ENCODE measurements at regions not wholly inside any gene's neighbourhood (a gene's known extent, or its start where the extent isn't known, plus 50 kb on each side); places are given as distances from the start of the nearest gene placed in this dataset.

DNA sequence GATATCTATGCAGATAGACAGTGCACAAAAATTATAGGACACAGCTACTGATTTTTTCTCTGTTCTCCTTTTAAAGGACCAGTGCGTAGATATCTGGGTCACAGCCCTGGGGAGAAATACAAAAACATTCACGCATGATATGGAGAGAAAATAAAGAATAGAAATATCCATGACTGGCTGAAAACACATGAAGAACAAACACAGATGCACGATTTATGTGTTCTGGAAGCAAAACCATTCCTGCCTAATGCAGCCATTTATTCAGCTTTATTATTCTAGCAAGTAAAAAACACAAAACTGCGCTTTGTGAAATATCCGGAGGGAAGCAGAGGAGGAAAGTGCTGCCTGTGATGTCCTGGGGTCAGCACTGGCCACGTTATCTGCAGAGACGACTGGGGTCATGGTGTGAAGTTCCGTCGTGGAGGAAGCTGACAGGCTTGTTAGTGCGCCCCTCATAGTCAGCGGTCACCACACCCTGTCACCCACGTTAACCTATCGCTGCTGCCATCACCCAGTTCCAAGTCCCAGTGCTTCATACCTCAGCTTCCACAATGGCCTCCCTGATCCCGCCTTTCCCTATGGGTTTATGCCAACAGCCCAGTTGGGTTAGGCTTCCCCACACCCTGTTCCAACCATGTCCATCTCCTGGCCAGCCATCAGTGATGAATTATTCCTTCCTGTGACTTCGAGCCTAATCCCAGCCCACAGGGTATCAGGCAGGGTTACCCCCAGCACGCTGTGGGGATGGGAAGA, 86.6 kb upstream of the RPS6KA2 start:
- H3K4me3 Mint-ChIP-seq = no peak overlapping the region
- Histone ChIP-seq H3K79me1 (ENCODE audit: insufficient read depth, low read depth, low read length, poor library complexity, severe bottlenecking) (no peaks in the 10 kb centered on the region), H4K91ac (ENCODE audit: insufficient read length, low read depth, low read length) (no peak overlapping the region), H2AK5ac (ENCODE audit: insufficient read length, low read length) (no peak overlapping the region), H3K27ac (ENCODE audit: insufficient read length, low read depth, low read length) (no peak overlapping the region), H2AFZ (ENCODE audit: low read length) (no peak overlapping the region), H3K9me3 (ENCODE audit: control insufficient read depth, low read depth, low read length) (no peaks in the 10 kb centered on the region), H3K23ac (ENCODE audit: insufficient read length, low read depth, low read length) (no peak overlapping the region), H2BK120ac (ENCODE audit: low read depth, low read length, poor library complexity, severe bottlenecking) (no peak overlapping the region), H3K23me2 (ENCODE audit: insufficient read length, low read depth, low read length, poor library complexity, severe bottlenecking) (no peaks in the 10 kb centered on the region), H3T11ph (ENCODE audit: low read length) (no peak overlapping the region), H3K4ac (ENCODE audit: low read depth, low read length) (no peak overlapping the region), H3K14ac (ENCODE audit: insufficient read depth, low read length) (no peak overlapping the region), H4K5ac (ENCODE audit: insufficient read length, low read depth, low read length) (no peak overlapping the region), H2BK15ac (ENCODE audit: low read depth, low read length) (no peak overlapping the region), H3K4me2 (ENCODE audit: insufficient read depth, insufficient read length, low read length) (no peak overlapping the region), H4K8ac (replicated peaks; ENCODE audit: insufficient read length, low read depth, low read length) (no peak overlapping the region), H2BK20ac (ENCODE audit: low read depth, low read length, poor library complexity, severe bottlenecking) (no peak overlapping the region), H2BK5ac (ENCODE audit: insufficient read length, low read length) (no peak overlapping the region), H3K4me1 (ENCODE audit: insufficient read depth, low read length) (no peaks in the 10 kb centered on the region), H3K79me2 (ENCODE audit: insufficient read depth, low read length) (no peaks in the 10 kb centered on the region), H4K20me1 (ENCODE audit: control insufficient read depth, insufficient read depth, insufficient read length) (no peaks in the 10 kb centered on the region), H3K9ac (ENCODE audit: extremely low read depth, insufficient read length, low read length) (no peak overlapping the region), H3K27me3 (ENCODE audit: insufficient read depth, low read length) (no peaks in the 10 kb centered on the region), H3K18ac (ENCODE audit: insufficient read length, low read depth, low read length) (no peak overlapping the region), H2BK12ac (ENCODE audit: insufficient read length, low read depth, low read length) (no peak overlapping the region), H3K56ac (ENCODE audit: insufficient read length, low read depth, low read length) (no peak overlapping the region)
- H3K27me3 Mint-ChIP-seq (ENCODE audit: low read depth) = peaks cover 35% of the 10 kb centered on the region
- no peaks in the 10 kb centered on the region for H3K36me3 Mint-ChIP-seq (ENCODE audit: insufficient read depth in 1 of 3, low read depth in 3 of 3)
- no peak for DNase-seq
- no peak for TF ChIP-seq CTCF (conservative IDR thresholded peaks at IDR 0.05)
- WGBS (ENCODE audit: extremely low coverage, insufficient read length, low lambda C conversion rate) = no CpG with 5 or more reads among the region's 16 CpGs
- H3K4me1 Mint-ChIP-seq = peaks cover 7 to 12% of the 10 kb centered on the region in 2 experiments
- peaks cover 0 to 3% of the 10 kb centered on the region in 2 experiments; a peak in 1 of 5 replicates for H3K9me3 Mint-ChIP-seq
- no peak overlapping the region for H3K27ac Mint-ChIP-seq

Data from H9 (cell line).